Retina (tissue), 1 donor: ENCODE measurements at regions not wholly inside any gene's neighbourhood (a gene's known extent, or its start where the extent isn't known, plus 50 kb on each side); places are given as distances from the start of the nearest gene placed in this dataset.

Experiments
- DNase-seq: peaks from one replicate; pipeline ENCODE4 v3.0.0-alpha.2; 2016

GRCh38 chr1:170273291-170274130 is 127.8 kb downstream of the NTMT2 start:
- no peak for DNase-seq

GRCh38 chr1:170274131-170274501 is 128.4 kb downstream of the NTMT2 start:
- no peak for DNase-seq

DNA sequence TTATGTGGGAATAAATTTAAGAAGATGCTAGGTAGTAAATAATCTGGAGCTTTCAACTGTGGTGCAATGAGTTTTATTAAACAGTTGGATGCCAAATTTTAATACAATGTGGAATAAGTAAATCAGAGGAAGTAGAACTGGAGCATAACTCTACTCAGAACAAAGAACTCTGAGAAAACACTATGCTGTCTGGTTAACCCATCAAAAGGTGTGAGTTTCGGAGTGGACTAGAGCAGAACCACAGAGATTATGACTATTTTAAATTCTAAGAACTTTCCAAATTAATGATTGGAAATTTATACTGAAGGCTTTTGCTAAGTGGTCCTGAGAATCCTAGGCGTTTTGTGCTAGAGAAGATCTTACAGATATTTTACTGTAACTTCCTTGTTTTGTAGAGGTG is 132.2 kb downstream of the NTMT2 start:
- no peak for DNase-seq

DNA sequence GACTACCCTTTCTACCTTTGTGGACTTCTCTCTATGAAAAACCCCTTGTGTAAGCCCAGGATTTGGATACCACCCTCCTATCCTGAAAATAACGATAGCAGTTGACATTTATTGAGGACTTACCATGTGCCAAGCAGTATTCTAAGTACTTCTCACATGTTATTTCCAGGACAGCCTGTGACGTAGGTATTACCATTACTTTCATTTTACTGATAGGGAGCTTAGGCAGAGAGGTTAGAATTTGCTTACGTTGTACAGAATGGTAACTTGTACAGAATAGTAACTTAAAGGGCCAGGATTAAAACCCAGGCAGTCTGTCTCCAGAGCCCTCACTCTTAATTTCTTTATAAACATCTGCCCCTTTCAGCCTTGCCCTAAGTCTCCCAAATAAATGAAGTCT is 138.3 kb downstream of the NTMT2 start:
- no peak for DNase-seq

DNA sequence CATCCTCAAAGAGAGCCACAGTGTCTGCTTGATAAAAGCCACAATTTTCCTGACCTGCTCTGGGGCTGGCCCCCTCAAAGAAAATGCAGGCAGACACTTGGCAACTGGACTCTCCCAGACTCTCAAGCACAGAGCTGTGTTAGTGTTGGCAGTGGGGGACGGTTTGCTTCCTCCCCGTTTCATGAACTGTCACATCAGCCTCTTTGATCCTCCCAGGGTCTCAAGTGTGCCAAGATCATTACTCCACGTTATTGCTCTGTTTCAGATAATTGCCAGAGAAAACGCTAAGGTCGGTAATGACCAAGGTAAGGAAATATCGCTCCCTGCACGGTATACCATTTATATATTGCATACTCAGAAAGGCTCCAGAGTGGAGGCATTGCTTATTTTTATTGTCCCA is 138.8 kb downstream of the NTMT2 start:
- DNase-seq: peak; percentile 6

DNA sequence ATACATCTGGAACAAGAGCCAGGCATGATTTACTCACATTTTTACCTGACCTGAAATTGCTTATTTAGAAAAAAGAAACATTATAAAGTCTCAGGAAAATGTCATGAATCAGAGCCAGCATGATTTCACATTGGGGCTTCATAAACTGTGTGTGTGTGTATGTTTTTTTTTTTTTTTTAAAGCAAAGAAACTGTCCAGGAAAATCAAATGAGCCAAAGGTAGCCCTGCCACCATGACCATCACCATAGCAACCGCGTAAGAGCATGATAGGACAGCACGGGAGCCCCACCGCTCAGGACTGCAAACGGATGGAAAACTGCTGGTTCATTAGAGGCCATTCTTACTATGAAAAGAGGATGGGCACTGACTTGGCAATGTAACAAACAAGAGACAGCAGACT is 139.2 kb downstream of the NTMT2 start:
- peak; percentile 34 for DNase-seq

DNA sequence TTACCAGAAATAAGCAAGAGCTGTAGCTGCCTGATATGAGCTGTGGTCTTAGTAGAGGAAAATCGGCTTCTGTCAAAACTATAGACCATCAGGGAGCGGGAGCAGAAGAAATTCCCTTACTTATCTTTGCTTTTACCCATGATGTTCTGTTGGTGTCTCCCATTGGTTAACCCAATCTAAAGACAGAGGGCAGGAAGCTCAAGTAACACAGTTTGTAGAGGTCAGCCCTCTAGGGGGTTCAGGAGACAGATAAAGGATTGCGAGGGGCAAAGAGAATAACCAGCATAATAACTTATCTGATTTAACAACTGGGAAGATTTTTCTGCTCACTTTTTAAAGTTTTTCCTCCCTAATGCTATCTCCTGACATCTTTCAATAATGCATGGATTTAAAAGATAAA is 142.4 kb downstream of the NTMT2 start:
- no peak for DNase-seq

DNA sequence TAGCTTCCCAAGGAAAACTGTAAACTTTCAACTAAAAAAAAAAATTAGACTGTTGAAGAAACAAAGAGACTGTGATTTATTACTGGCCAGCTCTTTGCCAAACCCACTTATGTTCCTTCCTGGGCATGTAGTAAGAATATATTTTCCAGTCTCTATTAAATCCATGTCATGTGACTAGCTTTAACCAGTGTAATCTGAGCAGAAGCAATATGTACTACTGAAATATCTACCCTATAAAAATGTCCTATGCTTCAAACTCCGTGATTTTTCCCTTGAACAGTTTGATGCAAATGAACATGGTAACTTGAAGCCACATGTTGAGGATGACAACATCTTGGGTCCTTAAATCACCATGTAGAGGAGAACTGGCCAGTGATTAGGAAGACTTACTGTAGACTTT is 144.5 kb downstream of the NTMT2 start:
- DNase-seq: no peak

DNA sequence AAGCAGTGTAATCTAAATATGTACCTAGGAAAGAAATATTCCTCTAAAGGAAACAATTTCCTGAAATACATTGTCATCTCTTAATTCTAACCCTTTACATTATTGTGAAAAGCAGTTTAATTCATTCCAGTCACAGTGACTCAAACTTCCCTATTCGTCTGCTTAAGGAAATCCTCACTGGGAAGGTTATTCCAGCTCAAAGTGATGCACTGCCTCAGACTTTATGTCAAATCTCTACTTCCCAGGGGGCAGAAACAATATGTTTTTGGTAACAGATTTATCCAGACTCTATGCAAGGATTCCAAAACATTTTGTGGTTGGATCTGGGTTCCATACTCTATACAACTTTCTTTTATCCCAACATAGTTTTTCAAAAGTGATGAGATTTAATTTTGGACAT is 145.2 kb downstream of the NTMT2 start:
- no peak for DNase-seq

DNA sequence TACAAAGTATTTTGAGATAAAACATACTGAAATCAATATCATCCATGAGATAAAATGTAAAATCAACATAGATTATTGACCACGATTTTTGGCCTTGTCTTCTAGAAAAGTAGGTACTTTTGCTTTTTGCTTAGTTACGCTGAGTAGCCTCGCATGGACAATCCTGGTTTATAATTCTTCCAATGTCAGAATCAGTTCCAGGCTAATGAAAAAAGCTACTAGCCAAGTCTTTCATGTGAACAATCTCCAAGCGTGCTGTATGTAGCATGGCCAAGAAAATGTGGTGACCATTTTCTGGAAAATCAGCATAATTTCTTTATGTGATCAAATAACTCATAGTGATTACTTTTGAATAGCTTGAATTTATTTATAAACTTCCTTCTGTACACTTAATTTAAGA is 145.8 kb downstream of the NTMT2 start:
- no peak for DNase-seq

- no peak for DNase-seq
Observed at GRCh38 chr1:170296211-170296610, 150.5 kb downstream of the NTMT2 start.

DNA sequence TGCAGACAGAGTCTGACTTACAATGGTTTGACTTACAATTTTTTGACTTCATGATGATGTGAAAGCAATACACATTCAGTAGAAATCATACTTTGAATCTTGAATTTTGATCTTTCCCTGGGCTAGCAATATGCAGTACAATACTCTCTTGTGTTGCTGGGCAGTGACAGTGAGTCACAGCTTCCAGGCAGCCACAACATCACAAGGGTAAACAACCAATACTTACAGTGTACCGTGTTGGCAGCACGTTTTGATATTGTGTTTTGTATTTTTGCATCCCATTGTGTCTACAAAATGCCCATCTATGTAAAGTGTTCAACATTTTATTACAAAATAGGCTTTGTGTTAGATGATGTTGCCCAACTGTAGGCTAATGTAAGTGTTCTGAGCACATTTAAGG is 150.9 kb downstream of the NTMT2 start:
- DNase-seq: no peak

GRCh38 chr1:170301596-170301995 is 155.8 kb downstream of the NTMT2 start:
- DNase-seq: no peak

DNA sequence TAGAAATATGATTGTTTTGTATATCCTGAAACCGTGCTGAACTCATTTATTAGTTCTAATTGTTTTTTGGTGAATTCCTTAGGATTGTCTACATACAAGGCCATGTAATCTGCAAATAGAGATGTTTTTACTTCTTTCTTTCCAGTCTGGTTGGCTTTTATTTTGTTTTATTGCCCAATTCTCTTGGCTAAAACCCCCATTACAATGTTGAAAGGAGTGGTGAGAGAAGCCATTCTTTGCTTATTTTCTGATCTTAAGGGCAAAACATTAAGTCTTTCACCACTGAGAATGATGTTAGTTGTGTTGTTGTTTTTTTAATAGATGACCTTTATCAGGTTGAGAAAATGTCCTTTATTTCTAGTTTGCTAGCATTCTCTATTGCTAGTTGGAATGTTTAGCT is 157.3 kb downstream of the NTMT2 start:
- no peak for DNase-seq

DNA sequence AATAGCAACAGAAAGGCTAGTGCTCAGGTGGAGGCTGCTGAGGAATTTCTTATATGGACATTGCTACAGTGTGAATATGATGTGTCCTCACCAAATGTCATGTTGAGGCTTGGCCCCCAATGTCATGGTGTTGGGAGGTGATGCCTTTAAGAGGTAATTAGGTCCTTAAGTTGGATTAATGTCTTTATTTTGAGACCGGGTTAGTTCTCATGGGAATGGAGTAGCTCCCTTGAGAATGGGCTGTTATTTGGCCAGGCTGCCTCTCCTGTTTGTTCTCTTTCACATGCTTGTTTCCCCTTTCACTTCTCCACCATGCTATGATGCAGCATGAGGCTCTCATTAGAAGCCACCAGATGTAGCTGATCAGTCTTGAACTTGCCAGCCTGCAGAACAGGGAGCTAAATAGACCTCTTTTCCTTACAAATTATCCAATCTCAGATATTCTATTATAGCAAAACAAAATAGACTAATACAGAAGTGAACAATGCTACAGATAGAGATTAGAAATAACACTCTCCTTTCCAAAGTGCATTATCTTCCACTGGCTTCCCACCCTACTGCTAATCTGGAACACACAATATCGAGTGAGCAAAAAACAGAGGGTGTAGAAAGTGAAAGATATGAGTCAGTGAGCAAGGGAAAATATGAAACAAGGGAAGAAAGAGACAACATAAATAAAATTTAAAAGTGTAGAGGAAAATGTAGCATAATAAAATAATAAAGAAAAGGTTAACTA is 160.2 kb downstream of the NTMT2 start:
- no peak for DNase-seq

DNA sequence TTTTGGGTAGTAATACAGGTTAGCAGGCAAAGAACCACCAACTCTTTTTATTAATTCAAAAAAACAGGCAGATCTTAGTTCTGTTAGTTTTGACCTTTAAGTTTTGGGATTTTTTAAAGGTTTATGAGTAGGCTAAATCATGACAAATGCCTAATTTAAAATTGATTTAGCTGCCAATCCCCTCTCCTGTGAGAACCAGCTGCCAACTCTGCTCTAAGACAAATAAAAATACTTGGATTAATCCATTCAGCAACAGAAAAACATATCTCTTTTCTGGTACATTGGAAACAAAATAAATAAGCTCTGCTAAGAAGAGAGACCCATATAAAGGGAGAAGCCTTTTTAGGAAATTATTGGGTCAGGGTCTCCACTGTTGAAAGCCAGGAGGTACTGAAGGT is 160.8 kb downstream of the NTMT2 start:
- no peak for DNase-seq

DNA sequence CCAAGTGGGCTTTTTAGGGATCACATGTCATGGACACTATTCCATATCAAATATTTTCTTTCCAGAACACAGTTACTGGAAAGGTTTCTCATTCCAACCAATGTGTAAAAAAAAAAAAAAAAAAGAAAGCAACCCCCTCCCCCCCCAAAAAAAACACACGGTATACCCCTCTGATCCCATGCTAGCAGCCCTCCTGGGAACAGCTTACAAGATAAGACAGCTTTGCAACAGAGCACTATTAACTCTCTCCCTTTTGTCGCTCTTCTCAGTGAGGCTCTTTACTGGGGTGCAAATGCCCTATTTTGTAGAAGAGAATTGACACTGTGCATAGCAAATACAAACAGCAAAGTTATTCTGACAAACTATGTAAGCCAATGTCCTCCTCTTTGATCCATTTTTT is 161.2 kb downstream of the NTMT2 start:
- no peak for DNase-seq

- DNase-seq: no peak
Observed at GRCh38 chr1:170307426-170307825, 161.7 kb downstream of the NTMT2 start.

- DNase-seq: no peak
Observed at GRCh38 chr1:170309389-170310013, 163.7 kb downstream of the NTMT2 start.

GRCh38 chr1:170310014-170310405 is 164.3 kb downstream of the NTMT2 start:
- DNase-seq: no peak

DNA sequence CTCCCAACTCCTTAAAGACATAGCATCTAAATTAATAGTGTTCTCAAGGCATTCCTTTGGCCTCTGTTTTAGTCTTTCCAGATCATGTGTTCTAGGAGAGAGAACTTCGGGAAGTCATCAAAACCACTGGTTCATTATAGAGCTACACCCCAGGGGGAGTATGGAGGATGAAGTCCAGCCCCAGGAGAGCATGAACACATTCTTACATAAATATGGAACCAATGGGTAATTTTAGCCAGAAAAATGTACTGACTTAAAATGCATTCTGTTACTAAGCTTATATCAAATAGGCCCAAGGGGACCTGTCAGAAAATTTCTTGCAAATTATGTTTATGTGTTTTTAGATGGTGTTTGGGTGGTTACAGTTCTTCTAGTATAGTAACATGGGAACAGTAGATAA is 165.2 kb downstream of the NTMT2 start:
- DNase-seq: no peak

GRCh38 chr1:170313306-170313705 is 167.5 kb downstream of the NTMT2 start:
- DNase-seq: no peak

- DNase-seq: no peak
Observed at GRCh38 chr1:170316270-170316669, 170.5 kb downstream of the NTMT2 start.

DNA sequence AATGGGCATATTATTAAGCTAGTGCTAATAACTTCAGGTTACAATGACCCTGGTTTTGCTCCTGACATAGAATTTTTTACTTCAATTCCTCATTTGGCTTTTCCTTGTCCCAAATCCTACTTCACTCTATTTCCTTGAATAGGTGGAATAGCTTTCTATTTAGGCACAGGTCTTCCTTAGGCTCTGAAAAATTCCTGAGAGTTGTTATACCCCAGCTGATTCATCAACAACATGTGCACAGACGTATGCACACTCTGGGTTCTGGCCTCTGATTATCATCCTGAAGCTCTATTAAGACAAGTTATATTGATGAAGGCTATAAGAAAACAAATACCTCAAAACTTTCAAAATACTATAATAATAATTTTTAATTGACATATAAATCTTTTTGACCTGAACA is 172.4 kb downstream of the NTMT2 start:
- no peak for DNase-seq
